ENCODE measurements at regions not wholly inside any gene's neighbourhood (a gene's known extent, or its start where the extent isn't known, plus 50 kb on each side); places are given as distances from the start of the nearest gene placed in this dataset.

GRCh38 chr6:79307321-79308036 is 73.0 kb upstream of the HMGN3 start:
- TF ChIP-seq, protein P1, sequence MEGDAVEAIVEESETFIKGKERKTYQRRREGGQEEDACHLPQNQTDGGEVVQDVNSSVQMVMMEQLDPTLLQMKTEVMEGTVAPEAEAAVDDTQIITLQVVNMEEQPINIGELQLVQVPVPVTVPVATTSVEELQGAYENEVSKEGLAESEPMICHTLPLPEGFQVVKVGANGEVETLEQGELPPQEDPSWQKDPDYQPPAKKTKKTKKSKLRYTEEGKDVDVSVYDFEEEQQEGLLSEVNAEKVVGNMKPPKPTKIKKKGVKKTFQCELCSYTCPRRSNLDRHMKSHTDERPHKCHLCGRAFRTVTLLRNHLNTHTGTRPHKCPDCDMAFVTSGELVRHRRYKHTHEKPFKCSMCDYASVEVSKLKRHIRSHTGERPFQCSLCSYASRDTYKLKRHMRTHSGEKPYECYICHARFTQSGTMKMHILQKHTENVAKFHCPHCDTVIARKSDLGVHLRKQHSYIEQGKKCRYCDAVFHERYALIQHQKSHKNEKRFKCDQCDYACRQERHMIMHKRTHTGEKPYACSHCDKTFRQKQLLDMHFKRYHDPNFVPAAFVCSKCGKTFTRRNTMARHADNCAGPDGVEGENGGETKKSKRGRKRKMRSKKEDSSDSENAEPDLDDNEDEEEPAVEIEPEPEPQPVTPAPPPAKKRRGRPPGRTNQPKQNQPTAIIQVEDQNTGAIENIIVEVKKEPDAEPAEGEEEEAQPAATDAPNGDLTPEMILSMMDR (conservative IDR thresholded peaks at IDR 0.05; ENCODE audit: low read length), result no peak
- no peak for TF ChIP-seq EZH2phosphoT487 (IDR thresholded peaks at IDR 0.05; ENCODE audit: borderline replicate concordance)
